ENCODE measurements at regions not wholly inside any gene's neighbourhood (a gene's known extent, or its start where the extent isn't known, plus 50 kb on each side); places are given as distances from the start of the nearest gene placed in this dataset.

DNA sequence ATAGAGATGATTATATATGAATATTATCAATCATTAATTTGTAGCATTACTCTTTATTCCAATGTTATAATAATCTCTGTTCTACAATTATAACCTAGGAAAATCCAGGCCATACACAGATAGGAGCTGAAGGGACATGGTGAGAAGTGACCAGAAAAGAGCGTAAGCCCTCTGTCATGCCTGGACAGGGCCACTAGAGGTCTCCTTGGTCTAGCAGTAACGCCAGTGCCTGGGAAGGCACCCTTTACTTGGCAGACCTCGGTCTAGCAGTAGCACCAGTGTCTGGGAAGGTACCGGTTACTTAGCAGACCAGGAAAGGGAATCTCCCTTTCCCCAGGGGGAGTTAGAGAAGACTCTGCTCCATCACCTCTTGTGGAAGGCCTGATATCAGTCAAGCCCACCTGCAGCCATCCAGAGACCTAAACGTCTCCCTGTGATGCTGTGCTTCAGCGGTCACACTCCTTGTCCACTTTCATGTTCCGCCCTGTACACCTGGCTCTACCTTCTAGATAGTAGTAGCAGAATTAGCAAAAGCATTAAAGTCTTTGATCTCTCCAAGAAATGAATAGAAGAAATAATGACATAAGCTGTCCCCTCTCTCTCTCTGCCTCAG is 447.5 kb upstream of the FSIP2 start:
- peak; percentile 42 to 72 for DNase-seq
- H3K79me1 ChIP-seq (ENCODE audit: low read length): no peaks in the 10 kb centered on the region
- H3K4me2 ChIP-seq (ENCODE audit: low read length): no peak overlapping the region
- no peaks in the 10 kb centered on the region for H3K79me2 ChIP-seq (ENCODE audit: control insufficient read depth, insufficient read depth, low read length, poor library complexity)
- no peak overlapping the region for H3K27ac ChIP-seq (ENCODE audit: low read depth, low read length)
- H4K12ac ChIP-seq (ENCODE audit: low read depth, low read length): no peak overlapping the region
- H4K8ac ChIP-seq (ENCODE audit: low read depth, low read length): no peak overlapping the region
- no peak overlapping the region for H2AFZ ChIP-seq (ENCODE audit: insufficient read depth, low read length, poor library complexity)
- H3K14ac ChIP-seq (ENCODE audit: low read length): no peak overlapping the region
- H2BK120ac ChIP-seq (ENCODE audit: insufficient read depth, low read length, poor library complexity): no peak overlapping the region
- H2BK12ac ChIP-seq (ENCODE audit: low read length): no peak overlapping the region
- H3K4me1 ChIP-seq (ENCODE audit: control insufficient read depth in 1 of 2, insufficient read depth in 2 of 2, low read length in 2 of 2): no peaks in the 10 kb centered on the region
- H2BK5ac ChIP-seq (ENCODE audit: low read depth, low read length, poor library complexity): no peak overlapping the region
- H3K4ac ChIP-seq (ENCODE audit: low read depth, low read length): no peak overlapping the region
- no peak overlapping the region for H3K18ac ChIP-seq (ENCODE audit: low read length)
- H3K9ac ChIP-seq (ENCODE audit: low read length): no peak overlapping the region
- H3K36me3 ChIP-seq (ENCODE audit: control insufficient read depth in 1 of 2, insufficient read depth in 2 of 2, low read length in 2 of 2): no peaks in the 10 kb centered on the region
- WGBS (ENCODE audit: extremely low coverage, insufficient coverage, insufficient read length): no CpG with 5 or more reads among the region's 7 CpGs
- no peak overlapping the region for H3K23ac ChIP-seq (ENCODE audit: low read length)
- H4K91ac ChIP-seq (ENCODE audit: low read depth, low read length): no peak overlapping the region
- H2AK5ac ChIP-seq (ENCODE audit: low read length): no peak overlapping the region
- no peak overlapping the region for H3K4me3 ChIP-seq (ENCODE audit: low read depth, low read length)
- H3K27me3 ChIP-seq (ENCODE audit: insufficient read depth, low read length): no peaks in the 10 kb centered on the region
- H3K9me3 ChIP-seq (ENCODE audit: insufficient read depth, low read depth, low read length): no peaks in the 10 kb centered on the region

DNA sequence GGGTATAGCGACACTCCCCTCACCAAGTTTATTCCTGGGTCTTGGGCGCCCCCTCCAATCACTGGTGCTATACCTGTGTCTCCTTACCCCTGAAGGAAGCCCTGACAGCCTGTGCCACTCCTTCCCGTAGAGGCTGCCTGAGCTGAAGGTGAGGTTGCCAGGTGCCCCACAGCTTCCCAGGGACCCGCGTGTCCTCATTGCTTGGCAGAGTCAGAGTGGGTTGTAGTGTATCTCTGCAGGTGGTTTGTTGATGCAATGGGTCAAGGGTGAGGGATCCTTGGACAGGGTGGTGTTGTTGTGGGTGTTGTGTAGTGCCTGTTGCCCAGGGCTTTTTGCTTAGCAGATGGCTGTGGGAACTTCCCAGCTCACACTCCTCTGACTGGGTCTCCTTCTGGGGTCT is 438.7 kb upstream of the FSIP2 start:
- Histone ChIP-seq H3K27me3 (ENCODE audit: insufficient read depth, low read length) (no peaks in the 10 kb centered on the region), H3K79me1 (ENCODE audit: low read length) (no peaks in the 10 kb centered on the region), H3K18ac (ENCODE audit: low read length) (no peak overlapping the region), H2AK5ac (ENCODE audit: low read length) (no peak overlapping the region), H3K9me3 (ENCODE audit: insufficient read depth, low read depth, low read length) (peaks cover 1% of the 10 kb centered on the region), H2AFZ (ENCODE audit: insufficient read depth, low read length, poor library complexity) (no peak overlapping the region), H3K14ac (ENCODE audit: low read length) (no peak overlapping the region), H4K91ac (ENCODE audit: low read depth, low read length) (no peak overlapping the region), H3K4me3 (ENCODE audit: low read depth, low read length) (no peak overlapping the region), H3K23ac (ENCODE audit: low read length) (no peak overlapping the region), H3K79me2 (ENCODE audit: control insufficient read depth, insufficient read depth, low read length, poor library complexity) (no peaks in the 10 kb centered on the region), H4K12ac (ENCODE audit: low read depth, low read length) (no peak overlapping the region), H3K4ac (ENCODE audit: low read depth, low read length) (no peak overlapping the region), H2BK5ac (ENCODE audit: low read depth, low read length, poor library complexity) (no peak overlapping the region), H3K4me2 (ENCODE audit: low read length) (no peak overlapping the region), H2BK120ac (ENCODE audit: insufficient read depth, low read length, poor library complexity) (no peak overlapping the region), H3K9ac (ENCODE audit: low read length) (no peak overlapping the region), H3K4me1 (ENCODE audit: control insufficient read depth in 1 of 2, insufficient read depth in 2 of 2, low read length in 2 of 2) (no peaks in the 10 kb centered on the region), H3K36me3 (ENCODE audit: control insufficient read depth in 1 of 2, insufficient read depth in 2 of 2, low read length in 2 of 2) (no peaks in the 10 kb centered on the region), H2BK12ac (ENCODE audit: low read length) (no peak overlapping the region), H3K27ac (ENCODE audit: low read depth, low read length) (no peak overlapping the region), H4K8ac (ENCODE audit: low read depth, low read length) (no peak overlapping the region)
- no peak for DNase-seq
- no CpG with 5 or more reads among the region's 5 CpGs for WGBS (ENCODE audit: extremely low coverage, insufficient coverage, insufficient read length)

DNA sequence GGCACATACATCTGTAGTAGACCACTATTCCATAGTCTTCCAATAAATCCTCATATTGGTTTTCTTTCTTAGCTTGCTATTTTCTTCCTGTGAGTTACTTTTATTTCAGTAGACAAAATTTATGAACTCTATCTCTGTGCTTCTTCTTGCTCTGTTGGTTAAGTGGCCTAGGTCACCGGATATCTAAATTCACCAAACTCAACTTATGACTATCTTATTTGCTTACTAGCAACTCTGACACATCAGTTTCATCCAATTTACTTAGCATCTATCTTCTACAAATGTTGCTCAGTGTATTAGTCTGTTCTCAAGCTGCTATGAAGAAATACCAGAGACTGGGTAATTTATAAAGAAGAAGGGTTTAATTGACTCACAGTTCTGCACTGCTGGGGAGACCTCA is 432.5 kb upstream of the FSIP2 start:
- WGBS (ENCODE audit: extremely low coverage, insufficient coverage, insufficient read length): no CpG with 5 or more reads among the region's 1 CpG
- Histone ChIP-seq H3K14ac (ENCODE audit: low read length) (no peak overlapping the region), H2AK5ac (ENCODE audit: low read length) (no peak overlapping the region), H2BK120ac (ENCODE audit: insufficient read depth, low read length, poor library complexity) (no peak overlapping the region), H4K8ac (ENCODE audit: low read depth, low read length) (no peak overlapping the region), H3K9me3 (ENCODE audit: insufficient read depth, low read depth, low read length) (no peaks in the 10 kb centered on the region), H4K91ac (ENCODE audit: low read depth, low read length) (no peak overlapping the region), H3K79me2 (ENCODE audit: control insufficient read depth, insufficient read depth, low read length, poor library complexity) (no peaks in the 10 kb centered on the region), H3K36me3 (ENCODE audit: control insufficient read depth in 1 of 2, insufficient read depth in 2 of 2, low read length in 2 of 2) (no peaks in the 10 kb centered on the region), H3K4me3 (ENCODE audit: low read depth, low read length) (no peak overlapping the region), H3K27ac (ENCODE audit: low read depth, low read length) (no peak overlapping the region), H2BK5ac (ENCODE audit: low read depth, low read length, poor library complexity) (no peak overlapping the region), H3K4ac (ENCODE audit: low read depth, low read length) (no peak overlapping the region), H2AFZ (ENCODE audit: insufficient read depth, low read length, poor library complexity) (no peak overlapping the region), H3K4me1 (ENCODE audit: control insufficient read depth in 1 of 2, insufficient read depth in 2 of 2, low read length in 2 of 2) (no peaks in the 10 kb centered on the region), H3K18ac (ENCODE audit: low read length) (no peak overlapping the region), H3K4me2 (ENCODE audit: low read length) (no peak overlapping the region), H2BK12ac (ENCODE audit: low read length) (no peak overlapping the region), H3K9ac (ENCODE audit: low read length) (no peak overlapping the region), H3K27me3 (ENCODE audit: insufficient read depth, low read length) (no peaks in the 10 kb centered on the region), H3K23ac (ENCODE audit: low read length) (no peak overlapping the region), H3K79me1 (ENCODE audit: low read length) (no peaks in the 10 kb centered on the region), H4K12ac (ENCODE audit: low read depth, low read length) (no peak overlapping the region)
- no peak for DNase-seq

DNA sequence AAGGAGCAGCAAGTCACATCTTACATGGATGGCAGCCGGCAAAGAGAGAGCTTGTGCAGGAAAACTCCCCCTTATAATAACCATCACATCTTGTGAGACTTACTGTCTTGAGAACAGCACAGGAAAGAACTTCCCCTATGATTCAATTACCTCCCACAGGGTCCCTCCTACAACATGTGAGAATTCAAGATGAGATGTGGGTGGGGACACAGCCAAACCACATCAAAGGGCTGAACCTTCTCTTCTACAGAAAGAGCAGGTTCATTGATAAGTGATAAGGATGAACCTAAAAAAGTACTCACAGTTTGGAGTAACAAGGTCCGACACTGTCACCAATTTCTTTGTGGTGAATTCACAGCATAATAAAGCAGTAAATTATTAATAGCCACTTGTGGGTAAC is 422.2 kb upstream of the FSIP2 start:
- no peak overlapping the region for H4K12ac ChIP-seq (ENCODE audit: low read depth, low read length)
- H3K9me3 ChIP-seq (ENCODE audit: insufficient read depth, low read depth, low read length): no peaks in the 10 kb centered on the region

More for the DNA sequence above, 422.2 kb upstream of the FSIP2 start:
- Histone ChIP-seq H3K4me3 (ENCODE audit: low read depth, low read length) (no peak overlapping the region), H2AFZ (ENCODE audit: insufficient read depth, low read length, poor library complexity) (no peak overlapping the region), H2BK12ac (ENCODE audit: low read length) (no peak overlapping the region), H4K8ac (ENCODE audit: low read depth, low read length) (no peak overlapping the region), H3K14ac (ENCODE audit: low read length) (no peak overlapping the region), H3K9ac (ENCODE audit: low read length) (no peak overlapping the region), H3K4me2 (ENCODE audit: low read length) (no peak overlapping the region), H3K4ac (ENCODE audit: low read depth, low read length) (no peak overlapping the region), H3K18ac (ENCODE audit: low read length) (no peak overlapping the region), H3K79me1 (ENCODE audit: low read length) (no peaks in the 10 kb centered on the region), H3K23ac (ENCODE audit: low read length) (no peak overlapping the region), H3K36me3 (ENCODE audit: control insufficient read depth in 1 of 2, insufficient read depth in 2 of 2, low read length in 2 of 2) (no peaks in the 10 kb centered on the region), H3K79me2 (ENCODE audit: control insufficient read depth, insufficient read depth, low read length, poor library complexity) (no peaks in the 10 kb centered on the region), H3K27me3 (ENCODE audit: insufficient read depth, low read length) (no peaks in the 10 kb centered on the region), H3K27ac (ENCODE audit: low read depth, low read length) (no peak overlapping the region), H2BK120ac (ENCODE audit: insufficient read depth, low read length, poor library complexity) (no peak overlapping the region), H3K4me1 (ENCODE audit: control insufficient read depth in 1 of 2, insufficient read depth in 2 of 2, low read length in 2 of 2) (no peaks in the 10 kb centered on the region), H2BK5ac (ENCODE audit: low read depth, low read length, poor library complexity) (no peak overlapping the region), H2AK5ac (ENCODE audit: low read length) (no peak overlapping the region), H4K91ac (ENCODE audit: low read depth, low read length) (no peak overlapping the region)
- DNase-seq: no peak
- no CpG with 5 or more reads among the region's 2 CpGs for WGBS (ENCODE audit: extremely low coverage, insufficient coverage, insufficient read length)

Data from trophoblast cell (in vitro differentiated cells and primary cell).